ENCODE measurements at regions not wholly inside any gene's neighbourhood (a gene's known extent, or its start where the extent isn't known, plus 50 kb on each side); places are given as distances from the start of the nearest gene placed in this dataset.

DNA sequence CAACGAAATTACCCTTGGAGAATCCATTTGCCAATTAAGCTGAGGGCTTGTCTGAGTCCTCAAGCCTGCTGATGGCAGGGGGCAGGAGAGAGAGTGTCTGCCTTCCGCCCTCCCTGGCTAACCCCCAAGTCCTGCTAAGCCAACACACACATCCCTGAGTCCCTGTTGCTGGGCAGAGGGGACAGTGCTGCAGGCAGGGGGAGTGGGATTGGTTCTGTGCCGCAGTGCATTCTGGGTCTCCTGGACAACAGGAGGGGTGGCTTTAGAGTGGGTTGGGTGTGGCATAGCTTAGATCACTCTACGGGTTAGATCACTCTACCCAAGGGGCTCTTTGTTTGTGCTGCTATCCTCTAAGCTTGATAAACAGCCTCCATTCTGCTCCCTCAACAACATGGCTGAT, 427.7 kb downstream of the CDK5RAP2 start:
- no peak overlapping the region for H3K4me3 Mint-ChIP-seq (ENCODE audit: unreplicated experiment)
- H3K27me3 Mint-ChIP-seq (ENCODE audit: insufficient read depth, unreplicated experiment) = peaks cover 4% of the 10 kb centered on the region
- Histone ChIP-seq H3K27me3 (replicated peaks; ENCODE audit: control insufficient read depth, insufficient read depth, low read length) (peaks cover 1% of the 10 kb centered on the region; the same call in 1 of the 2 replicates), H3K4me1 (no peaks in the 10 kb centered on the region), H3K36me3 (ENCODE audit: control insufficient read depth, insufficient read depth, low read length) (no peaks in the 10 kb centered on the region), H3K9me3 (no peaks in the 10 kb centered on the region), H3K4me3 (ENCODE audit: low read depth, low read length) (no peak overlapping the region)
- H3K36me3 Mint-ChIP-seq (ENCODE audit: insufficient read depth, unreplicated experiment) = no peaks in the 10 kb centered on the region
- intact Hi-C loops (cut with micrococcal nuclease; ENCODE audit: unreplicated experiment) = loop anchor here (2.0 kb wide), 1 partner anchor 49 kb away; no protein-coding TSS in a partner anchor
- no TSS peak for BruUV-seq (replicated peaks)
- no peaks in the 10 kb centered on the region for H3K9me3 Mint-ChIP-seq (ENCODE audit: unreplicated experiment)
- POLR2A ChIA-PET = no interaction called here
- no peak for DNase-seq
- H3K27ac Mint-ChIP-seq (ENCODE audit: unreplicated experiment) = no peak overlapping the region
- H3K4me1 Mint-ChIP-seq (ENCODE audit: low read depth, unreplicated experiment) = no peaks in the 10 kb centered on the region
- TF ChIP-seq, protein P1, sequence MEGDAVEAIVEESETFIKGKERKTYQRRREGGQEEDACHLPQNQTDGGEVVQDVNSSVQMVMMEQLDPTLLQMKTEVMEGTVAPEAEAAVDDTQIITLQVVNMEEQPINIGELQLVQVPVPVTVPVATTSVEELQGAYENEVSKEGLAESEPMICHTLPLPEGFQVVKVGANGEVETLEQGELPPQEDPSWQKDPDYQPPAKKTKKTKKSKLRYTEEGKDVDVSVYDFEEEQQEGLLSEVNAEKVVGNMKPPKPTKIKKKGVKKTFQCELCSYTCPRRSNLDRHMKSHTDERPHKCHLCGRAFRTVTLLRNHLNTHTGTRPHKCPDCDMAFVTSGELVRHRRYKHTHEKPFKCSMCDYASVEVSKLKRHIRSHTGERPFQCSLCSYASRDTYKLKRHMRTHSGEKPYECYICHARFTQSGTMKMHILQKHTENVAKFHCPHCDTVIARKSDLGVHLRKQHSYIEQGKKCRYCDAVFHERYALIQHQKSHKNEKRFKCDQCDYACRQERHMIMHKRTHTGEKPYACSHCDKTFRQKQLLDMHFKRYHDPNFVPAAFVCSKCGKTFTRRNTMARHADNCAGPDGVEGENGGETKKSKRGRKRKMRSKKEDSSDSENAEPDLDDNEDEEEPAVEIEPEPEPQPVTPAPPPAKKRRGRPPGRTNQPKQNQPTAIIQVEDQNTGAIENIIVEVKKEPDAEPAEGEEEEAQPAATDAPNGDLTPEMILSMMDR (IDR thresholded peaks at IDR 0.05; ENCODE audit: insufficient read depth in 1 of 2, low read depth in 1 of 2, low read length in 1 of 2, severe bottlenecking in 1 of 2, unreplicated experiment in 1 of 2) = no peak
- CTCF ChIA-PET = no interaction called here

DNA sequence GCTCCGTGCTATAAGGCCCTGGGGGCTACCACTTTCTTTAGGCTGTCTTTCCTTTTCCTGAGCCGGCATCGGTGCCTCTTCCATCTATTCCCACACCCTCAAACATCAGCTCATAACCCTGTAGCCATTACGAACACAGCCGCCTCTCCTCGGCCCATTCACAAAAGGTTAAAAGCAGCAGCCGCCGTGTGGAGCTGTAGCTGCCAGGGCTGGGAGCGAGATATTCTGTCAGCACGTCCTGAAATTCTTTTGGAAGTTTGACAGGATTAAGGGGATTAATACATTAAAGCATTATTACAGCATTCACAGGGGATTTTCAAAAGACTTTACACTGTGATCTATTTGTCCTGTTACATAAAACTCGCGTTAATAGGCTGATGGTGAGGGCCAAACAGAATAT, 428.2 kb downstream of the CDK5RAP2 start:
- Histone ChIP-seq H3K4me3 (ENCODE audit: low read depth, low read length) (no peak overlapping the region), H3K9me3 (no peaks in the 10 kb centered on the region), H3K4me1 (no peaks in the 10 kb centered on the region), H3K27me3 (replicated peaks; ENCODE audit: control insufficient read depth, insufficient read depth, low read length) (peaks cover 1% of the 10 kb centered on the region; the same call in 1 of the 2 replicates), H3K36me3 (ENCODE audit: control insufficient read depth, insufficient read depth, low read length) (no peaks in the 10 kb centered on the region)
- Mint-ChIP-seq H3K27ac (ENCODE audit: unreplicated experiment) (no peak overlapping the region), H3K27me3 (ENCODE audit: insufficient read depth, unreplicated experiment) (peaks cover 3% of the 10 kb centered on the region), H3K9me3 (ENCODE audit: unreplicated experiment) (no peaks in the 10 kb centered on the region), H3K4me1 (ENCODE audit: low read depth, unreplicated experiment) (no peaks in the 10 kb centered on the region), H3K4me3 (ENCODE audit: unreplicated experiment) (no peak overlapping the region), H3K36me3 (ENCODE audit: insufficient read depth, unreplicated experiment) (no peaks in the 10 kb centered on the region)
- BruUV-seq (replicated peaks) = no TSS peak
- TF ChIP-seq, protein P1 (IDR thresholded peaks at IDR 0.05; ENCODE audit: insufficient read depth in 1 of 2, low read depth in 1 of 2, low read length in 1 of 2, severe bottlenecking in 1 of 2, unreplicated experiment in 1 of 2) = no peak
- DNase-seq = no peak
- ChIA-PET CTCF (no interaction called here), POLR2A (no interaction called here)
- intact Hi-C loops (cut with micrococcal nuclease; ENCODE audit: unreplicated experiment) = loop anchor here (1.0 to 2.0 kb wide), 2 partner anchors 13 to 49 kb away; no protein-coding TSS in a partner anchor

DNA sequence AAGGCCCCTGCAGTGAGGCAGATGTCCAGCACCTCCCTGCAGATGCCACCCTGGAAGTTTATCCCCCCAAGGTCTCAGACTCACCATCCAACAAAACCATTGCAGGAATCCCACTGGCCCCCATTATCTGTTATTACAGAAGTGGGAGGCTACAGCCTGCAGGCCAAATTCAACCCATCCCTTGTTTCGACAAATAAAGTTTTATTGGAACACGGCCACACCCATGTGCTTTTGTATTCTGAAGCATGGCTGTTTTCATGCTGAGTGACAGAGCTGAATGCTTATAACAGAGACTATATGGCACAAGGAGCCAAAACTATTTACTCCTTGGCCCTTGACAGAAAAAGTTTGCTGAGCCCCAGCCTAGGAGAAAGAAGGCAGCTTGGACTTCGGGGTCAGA, 428.8 kb downstream of the CDK5RAP2 start:
- H3K4me3 Mint-ChIP-seq (ENCODE audit: unreplicated experiment) = no peak overlapping the region
- H3K9me3 Mint-ChIP-seq (ENCODE audit: unreplicated experiment) = no peaks in the 10 kb centered on the region
- no peak overlapping the region for H3K27ac Mint-ChIP-seq (ENCODE audit: unreplicated experiment)
- no peak for DNase-seq
- H3K36me3 Mint-ChIP-seq (ENCODE audit: insufficient read depth, unreplicated experiment) = no peaks in the 10 kb centered on the region
- POLR2A ChIA-PET = no interaction called here
- Histone ChIP-seq H3K4me3 (ENCODE audit: low read depth, low read length) (no peak overlapping the region), H3K4me1 (no peaks in the 10 kb centered on the region), H3K36me3 (ENCODE audit: control insufficient read depth, insufficient read depth, low read length) (no peaks in the 10 kb centered on the region), H3K27me3 (replicated peaks; ENCODE audit: control insufficient read depth, insufficient read depth, low read length) (peaks cover 1% of the 10 kb centered on the region; the same call in 1 of the 2 replicates), H3K9me3 (no peaks in the 10 kb centered on the region)
- intact Hi-C loops (cut with micrococcal nuclease; ENCODE audit: unreplicated experiment) = loop anchor here (1.0 kb wide), 1 partner anchor 12 kb away; no protein-coding TSS in a partner anchor
- H3K27me3 Mint-ChIP-seq (ENCODE audit: insufficient read depth, unreplicated experiment) = peaks cover 3% of the 10 kb centered on the region
- no peaks in the 10 kb centered on the region for H3K4me1 Mint-ChIP-seq (ENCODE audit: low read depth, unreplicated experiment)
- TF ChIP-seq, protein P1 (IDR thresholded peaks at IDR 0.05; ENCODE audit: insufficient read depth in 1 of 2, low read depth in 1 of 2, low read length in 1 of 2, severe bottlenecking in 1 of 2, unreplicated experiment in 1 of 2) = no peak
- CTCF ChIA-PET = no interaction called here
- no TSS peak for BruUV-seq (replicated peaks)
